LHCN-M2 (cell line): ENCODE measurements at regions not wholly inside any gene's neighbourhood (a gene's known extent, or its start where the extent isn't known, plus 50 kb on each side); places are given as distances from the start of the nearest gene placed in this dataset.

Experiments
- DNase-seq: peaks from one replicate; pipeline ENCODE4 v3.0.0-alpha.2; 2012; ENCODE audit warnings: low read depth

DNA sequence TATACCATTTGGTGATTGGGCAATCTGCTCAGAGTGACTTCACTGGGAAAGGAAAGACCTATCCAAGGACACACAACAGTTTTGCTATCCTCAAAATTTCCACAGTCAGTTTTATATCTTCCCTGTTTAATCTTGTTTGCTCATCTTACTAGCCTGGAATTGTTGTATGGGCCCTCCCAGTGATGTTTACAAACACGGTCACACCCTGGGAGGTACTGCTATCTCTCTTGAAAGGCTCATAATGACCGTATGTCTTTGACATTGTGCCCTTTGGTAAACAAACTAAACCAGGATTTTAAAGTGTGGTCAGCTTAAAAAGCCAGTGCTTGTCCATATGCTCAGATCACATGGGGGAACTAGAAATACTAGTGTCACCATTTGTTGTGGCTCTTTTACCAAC lies 277.0 kb downstream of the CDH2 start:
- no peak for DNase-seq

DNA sequence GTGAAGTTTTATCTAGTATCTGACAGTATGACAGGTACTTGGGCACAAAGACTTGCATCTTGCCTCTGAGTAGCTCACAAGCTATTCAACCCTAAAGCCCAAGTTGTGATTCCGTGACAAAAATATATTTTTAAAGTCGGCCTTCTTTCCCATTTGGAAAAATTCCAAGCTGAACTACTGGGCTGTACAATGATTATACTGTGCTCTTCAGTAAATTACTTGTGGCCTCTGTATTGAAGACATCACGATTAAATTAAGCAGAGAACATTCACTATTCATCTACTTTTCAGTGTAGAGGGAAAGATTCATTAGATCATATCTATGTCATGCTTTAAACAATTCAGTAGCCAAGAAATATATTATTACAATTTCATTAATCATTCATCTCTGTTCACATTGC lies 282.2 kb downstream of the CDH2 start:
- DNase-seq = no peak

- DNase-seq = peak; percentile 51
Measured at GRCh38 chr18:27887711-27888495, 289.0 kb downstream of the CDH2 start.

DNA sequence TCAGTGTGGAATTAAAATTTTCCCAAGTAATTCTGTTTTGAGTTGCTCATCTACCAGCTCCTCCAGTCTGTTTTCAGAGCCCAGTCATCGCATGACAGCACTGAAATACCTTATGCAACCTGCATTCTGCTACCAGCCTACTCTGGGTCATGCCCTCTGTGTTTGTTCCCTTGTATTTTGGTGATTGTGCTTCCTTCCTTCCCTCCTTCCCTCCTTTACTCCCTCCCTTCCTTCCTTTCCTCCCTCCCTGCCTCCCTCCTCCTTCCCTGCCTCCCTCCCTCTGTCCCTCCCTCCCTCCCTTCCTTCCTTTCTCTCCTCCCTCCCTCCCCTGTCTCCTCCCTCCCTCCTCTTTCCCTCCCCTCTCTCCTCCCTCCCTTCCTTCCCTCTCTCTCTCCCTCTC lies 289.6 kb downstream of the CDH2 start:
- peak; percentile 34 for DNase-seq

- no peak for DNase-seq
Measured at GRCh38 chr18:27879540-27879939, 297.4 kb downstream of the CDH2 start.

GRCh38 chr18:27871726-27872125 lies 305.2 kb downstream of the CDH2 start:
- DNase-seq = no peak

- DNase-seq = no peak
Measured at GRCh38 chr18:27869735-27870134, 307.2 kb downstream of the CDH2 start.

- DNase-seq = no peak
Measured at GRCh38 chr18:27865431-27865830, 311.5 kb downstream of the CDH2 start.

DNA sequence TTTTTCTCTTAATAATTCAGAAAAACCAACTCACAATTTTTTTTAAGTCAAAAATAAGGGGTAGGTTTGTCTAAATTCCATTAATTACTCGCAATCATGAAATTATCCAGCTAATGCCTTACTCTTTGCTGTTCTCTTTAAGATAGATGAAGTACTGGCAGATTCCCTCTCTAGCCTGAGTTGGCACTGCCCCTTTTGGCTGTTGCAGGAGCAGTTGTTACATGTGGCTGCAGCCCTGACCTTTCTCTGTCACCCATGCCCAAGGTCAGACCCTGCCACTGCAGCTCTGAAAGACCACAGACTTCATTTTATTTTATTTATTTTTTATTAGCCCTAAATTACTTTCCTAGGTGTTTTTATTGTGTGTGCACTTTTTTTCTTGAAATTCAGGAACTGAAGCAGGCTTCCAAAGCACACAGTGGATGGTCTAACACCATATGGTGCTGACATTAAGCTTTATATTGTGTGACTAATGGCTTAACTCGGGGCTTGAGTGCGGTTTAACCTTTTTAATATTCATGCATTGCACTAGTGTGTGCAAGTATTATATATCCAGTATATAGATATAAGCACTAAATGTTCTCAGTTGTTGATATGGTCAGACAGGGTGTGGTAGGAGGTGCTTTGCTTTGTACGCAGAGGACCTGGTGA lies 313.0 kb downstream of the CDH2 start:
- no peak for DNase-seq

DNA sequence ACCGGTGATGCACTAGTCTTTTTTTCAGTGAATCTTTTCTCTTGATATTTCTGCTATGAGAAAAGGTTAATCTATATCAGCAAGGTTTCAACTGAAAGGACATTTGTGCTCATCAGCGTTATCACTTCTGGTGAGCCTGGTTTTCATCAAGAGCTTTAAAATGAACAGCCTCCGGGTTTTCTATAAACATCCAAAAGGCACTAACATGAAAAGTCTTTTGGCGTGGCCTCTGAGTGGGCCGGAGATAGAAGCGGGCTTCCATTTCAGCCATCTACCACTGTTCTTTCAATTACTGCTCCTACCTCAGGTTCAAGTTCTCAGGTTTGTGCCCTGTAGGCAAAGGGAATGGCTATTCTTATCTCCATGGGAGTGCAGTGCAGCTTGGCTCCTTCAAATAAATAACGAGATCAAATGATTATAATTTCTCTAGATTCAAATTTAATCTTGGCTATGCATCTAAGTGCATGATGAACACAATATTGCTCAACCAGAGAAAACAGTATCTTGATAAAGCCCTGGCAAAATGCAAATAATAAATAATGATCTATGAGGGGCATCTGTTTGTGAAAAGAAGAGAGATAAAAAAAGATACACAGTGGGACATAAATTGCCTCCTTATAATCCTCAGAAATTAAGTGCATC lies 314.8 kb downstream of the CDH2 start:
- no peak for DNase-seq

- DNase-seq = no peak
Measured at GRCh38 chr18:27861539-27861938, 315.4 kb downstream of the CDH2 start.

- DNase-seq = peak; percentile 88
Measured at GRCh38 chr18:27860701-27861107, 316.2 kb downstream of the CDH2 start.

DNA sequence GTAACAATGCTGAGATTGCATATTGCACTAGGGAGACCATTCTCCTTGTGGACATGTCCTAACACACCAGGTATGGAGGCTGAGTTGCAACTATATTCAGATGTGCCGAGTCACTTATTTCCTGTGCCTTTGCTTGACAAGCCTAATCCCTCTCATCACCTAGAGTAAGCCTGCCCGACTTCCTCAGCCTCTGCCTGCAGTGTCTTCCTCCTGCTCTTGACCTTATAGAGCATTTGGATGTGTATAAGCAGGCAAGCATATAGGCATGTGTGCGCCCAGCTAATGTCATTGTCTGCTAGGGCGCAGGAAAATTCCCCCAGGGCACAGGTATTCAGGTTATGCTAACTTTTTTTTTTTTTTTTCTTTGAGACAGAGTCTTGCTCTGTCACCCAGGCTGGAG lies 316.9 kb downstream of the CDH2 start:
- DNase-seq = no peak

GRCh38 chr18:27856820-27857219 lies 320.1 kb downstream of the CDH2 start:
- DNase-seq = no peak

GRCh38 chr18:27855486-27855885 lies 321.4 kb downstream of the CDH2 start:
- no peak for DNase-seq

DNA sequence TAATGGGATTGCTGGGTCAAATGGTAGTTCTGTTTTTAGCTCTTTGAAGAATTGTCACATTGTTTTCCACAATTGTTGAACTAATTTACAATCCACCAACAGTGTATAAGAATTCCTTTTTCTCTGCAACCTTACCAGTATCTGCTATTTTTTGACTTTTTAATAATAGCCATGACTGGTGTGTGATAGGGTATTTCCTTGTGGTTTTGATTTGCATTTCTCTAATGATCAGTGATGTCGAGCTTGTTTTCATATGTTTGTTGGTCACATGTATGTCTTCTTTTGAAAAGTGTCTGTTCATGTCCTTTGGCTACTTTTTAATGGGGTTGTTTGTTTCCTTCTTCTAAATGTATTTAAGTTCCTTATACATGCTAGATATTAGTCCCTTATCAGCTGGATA lies 322.3 kb downstream of the CDH2 start:
- DNase-seq = no peak

DNA sequence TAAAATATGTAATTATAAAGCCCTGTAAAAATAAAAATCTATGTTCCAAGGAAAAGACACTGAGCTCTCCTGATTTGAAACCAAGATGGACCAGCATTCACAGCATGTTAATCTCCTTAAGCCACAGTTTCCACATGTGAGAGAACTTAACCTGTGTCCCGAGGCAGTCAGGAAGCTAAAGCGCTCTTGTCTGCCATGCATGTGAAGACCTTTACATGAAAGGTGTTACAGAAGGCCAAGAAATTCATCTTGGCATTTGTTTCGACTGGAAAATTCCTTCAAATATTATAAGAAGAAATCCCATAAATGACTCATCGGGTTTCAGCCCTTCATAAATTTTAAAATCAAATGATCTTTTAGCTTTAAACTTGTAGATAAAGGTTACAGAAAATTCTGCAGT lies 328.6 kb downstream of the CDH2 start:
- no peak for DNase-seq

- DNase-seq = no peak
Measured at GRCh38 chr18:27847412-27847811, 329.5 kb downstream of the CDH2 start.

DNA sequence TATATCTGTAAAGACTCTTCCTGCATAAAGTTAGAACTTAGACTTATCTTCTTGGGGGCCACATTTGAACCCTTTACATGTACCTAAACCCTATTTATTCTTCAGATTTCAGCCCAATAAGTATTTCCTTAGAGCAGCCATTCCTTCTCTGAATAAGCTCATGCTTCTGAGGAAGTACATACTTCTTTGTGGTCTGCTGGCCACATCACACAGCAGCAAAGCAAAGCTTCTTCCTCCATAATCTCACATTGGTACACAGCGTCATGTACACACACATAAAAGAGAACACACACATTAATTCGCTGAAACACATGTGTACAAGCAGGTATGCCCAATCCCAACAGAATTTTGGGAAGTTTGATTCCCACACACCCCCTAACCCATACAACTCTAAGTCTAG lies 331.0 kb downstream of the CDH2 start:
- no peak for DNase-seq

- DNase-seq = peak; percentile 81
Measured at GRCh38 chr18:27843783-27844777, 332.9 kb downstream of the CDH2 start.

DNA sequence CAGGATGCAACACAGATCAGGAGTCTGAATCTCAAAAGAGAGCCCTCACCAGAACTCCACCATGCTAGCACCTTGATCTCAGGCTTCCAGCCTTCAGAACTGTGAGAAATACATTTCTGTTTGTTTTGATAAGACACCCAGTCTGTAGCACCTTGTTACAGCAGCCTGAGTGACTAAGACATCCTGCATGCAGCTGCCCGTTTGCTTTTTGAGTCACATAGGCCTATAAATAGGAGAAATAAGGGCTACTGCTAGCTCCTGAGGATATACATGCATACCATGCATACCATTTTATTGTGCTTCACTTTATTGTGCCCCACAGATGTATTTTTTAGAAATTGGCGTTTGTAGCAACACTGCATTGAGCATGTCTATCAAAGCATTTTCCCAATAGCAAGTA lies 337.8 kb downstream of the CDH2 start:
- DNase-seq = peak; percentile 90

DNA sequence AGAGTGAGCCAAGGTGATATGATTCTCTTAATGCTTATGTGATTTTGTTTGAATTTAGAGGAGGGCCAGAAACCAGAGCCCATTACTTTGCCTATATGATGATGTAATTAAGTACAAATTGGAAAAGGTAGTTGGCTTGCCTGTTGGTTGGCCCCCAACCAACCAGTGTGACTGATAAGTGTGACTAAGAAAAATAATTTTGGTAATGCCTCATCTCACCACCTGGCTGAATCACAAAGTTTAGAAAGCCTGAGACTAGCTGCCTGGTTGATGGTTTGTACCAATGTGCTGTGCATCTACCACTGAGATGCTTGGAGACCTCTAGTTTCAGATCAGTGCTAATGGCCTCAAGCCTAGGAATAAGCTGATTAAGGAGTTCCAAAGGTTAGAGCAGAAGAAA lies 338.7 kb downstream of the CDH2 start:
- DNase-seq = no peak
